HG03575 (cell line): ENCODE measurements at regions not wholly inside any gene's neighbourhood (a gene's known extent, or its start where the extent isn't known, plus 50 kb on each side); places are given as distances from the start of the nearest gene placed in this dataset.

Experiments used
- ATAC-seq: cut with Tn5 transposase; IDR thresholded peaks from one replicate; pipeline ENCODE4 v1.9.1; 2021; ENCODE audit not compliant: unreplicated experiment, insufficient number of reproducible peaks, low FRiP score; ENCODE audit errors: extremely low read depth

DNA sequence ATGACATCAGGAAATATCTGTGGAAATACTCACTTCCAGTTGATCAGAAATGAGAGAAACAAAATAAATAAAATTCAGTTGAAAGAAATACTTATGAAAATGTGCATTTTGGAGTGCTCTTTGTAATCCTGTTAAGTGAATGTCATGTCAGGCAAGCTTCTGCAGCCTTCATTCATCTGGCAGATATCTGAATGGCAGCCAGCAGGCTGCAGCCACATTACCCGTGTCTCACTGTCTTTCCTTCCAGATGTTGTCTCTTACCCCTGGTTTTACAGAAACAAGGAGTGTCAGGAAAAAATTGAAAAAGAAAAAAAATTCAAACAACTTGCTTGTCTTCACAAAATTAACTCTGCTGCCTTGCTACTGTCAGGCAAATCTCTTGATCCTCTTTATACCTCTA lies 445.0 kb upstream of the RIOK2 start:
- ATAC-seq: no peak

DNA sequence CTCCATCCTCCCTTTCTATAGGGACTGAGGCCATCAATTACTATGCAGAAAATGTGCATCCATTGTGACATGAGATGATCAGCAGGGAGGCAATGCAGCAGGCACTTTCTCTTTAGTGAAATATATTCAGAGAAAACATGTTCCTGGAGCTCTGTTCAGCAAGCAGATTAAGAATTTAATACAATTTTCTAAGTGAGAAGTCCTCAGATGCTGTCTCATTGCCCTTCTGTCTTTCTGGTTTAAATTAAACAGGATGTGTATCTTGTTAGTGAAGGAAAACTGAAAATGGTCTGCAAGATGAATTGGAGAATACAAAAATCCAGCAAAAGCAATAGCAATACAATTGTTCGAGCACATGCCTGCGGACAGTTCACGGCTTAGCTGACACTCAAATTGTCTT lies 445.8 kb upstream of the RIOK2 start:
- ATAC-seq: no peak

- ATAC-seq: no peak
These were observed 446.2 kb upstream of the RIOK2 start for GRCh38 chr5:97629276-97629675.

- no peak for ATAC-seq
These were observed 452.5 kb upstream of the RIOK2 start for GRCh38 chr5:97635553-97635952.

- no peak for ATAC-seq
These were observed 453.7 kb upstream of the RIOK2 start for GRCh38 chr5:97636766-97637165.

- ATAC-seq: no peak
These were observed 458.0 kb upstream of the RIOK2 start for GRCh38 chr5:97641081-97641480.

- no peak for ATAC-seq
These were observed 461.2 kb upstream of the RIOK2 start for GRCh38 chr5:97644206-97644605.

- ATAC-seq: no peak
These were observed 461.8 kb upstream of the RIOK2 start for GRCh38 chr5:97644896-97645295.

DNA sequence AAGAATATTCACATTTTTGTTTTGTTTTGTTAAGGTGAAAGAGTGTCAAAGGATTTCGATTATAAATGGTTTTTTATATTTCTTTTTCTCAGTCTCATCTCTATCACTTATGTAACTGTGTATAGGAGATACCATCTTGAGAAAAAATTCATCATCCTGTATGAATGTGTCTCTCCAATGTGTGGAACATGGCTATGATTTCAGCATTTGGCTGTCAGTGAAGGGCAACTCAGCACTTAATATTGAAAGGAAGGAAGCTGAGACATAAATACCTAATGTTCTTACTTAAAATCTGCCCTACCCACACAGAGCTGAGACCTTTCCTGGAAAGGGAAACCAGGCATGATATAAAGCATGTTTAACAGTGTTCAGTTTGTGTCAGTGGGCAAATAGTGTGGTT lies 474.2 kb upstream of the RIOK2 start:
- no peak for ATAC-seq

DNA sequence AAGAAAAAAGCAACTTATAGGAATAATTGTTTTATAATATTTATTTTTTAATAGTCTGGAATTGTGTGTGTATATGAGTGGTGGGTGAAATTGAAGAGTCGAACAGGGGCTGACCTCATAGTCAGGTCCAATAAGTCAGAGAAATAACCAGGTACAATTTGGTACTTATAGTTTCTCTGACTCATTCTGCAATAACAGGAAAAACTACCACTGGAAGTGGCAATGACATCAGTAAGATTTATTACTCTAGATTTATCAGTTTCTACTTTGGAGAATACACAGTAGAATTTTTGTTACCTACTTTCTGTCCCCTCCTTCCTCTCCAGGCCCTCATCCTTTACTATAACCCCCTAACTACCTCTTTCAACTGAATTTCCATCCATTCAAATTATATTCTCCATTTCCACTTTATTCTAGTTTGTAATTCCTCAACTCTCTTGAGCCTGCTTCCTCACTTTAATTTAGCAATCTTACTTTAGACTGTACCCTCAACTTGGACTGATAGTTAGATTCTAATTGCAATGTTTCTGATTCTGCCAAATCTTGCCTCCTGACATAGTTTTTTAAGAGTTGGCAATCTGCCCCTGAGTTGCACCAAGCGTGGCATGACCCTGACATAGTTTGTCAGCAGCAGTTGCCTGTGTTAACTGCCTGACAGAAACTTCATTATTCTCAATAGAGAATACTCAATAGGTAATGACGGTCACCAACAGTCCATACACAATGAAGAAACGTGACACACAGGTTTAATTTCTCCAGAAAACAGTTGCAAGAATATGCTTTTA lies 475.3 kb upstream of the RIOK2 start:
- ATAC-seq: no peak

- ATAC-seq: no peak
These were observed 483.7 kb upstream of the RIOK2 start for GRCh38 chr5:97666783-97667182.

GRCh38 chr5:97670447-97670846 lies 487.4 kb upstream of the RIOK2 start:
- no peak for ATAC-seq

GRCh38 chr5:97676608-97677007 lies 493.6 kb upstream of the RIOK2 start:
- ATAC-seq: no peak

DNA sequence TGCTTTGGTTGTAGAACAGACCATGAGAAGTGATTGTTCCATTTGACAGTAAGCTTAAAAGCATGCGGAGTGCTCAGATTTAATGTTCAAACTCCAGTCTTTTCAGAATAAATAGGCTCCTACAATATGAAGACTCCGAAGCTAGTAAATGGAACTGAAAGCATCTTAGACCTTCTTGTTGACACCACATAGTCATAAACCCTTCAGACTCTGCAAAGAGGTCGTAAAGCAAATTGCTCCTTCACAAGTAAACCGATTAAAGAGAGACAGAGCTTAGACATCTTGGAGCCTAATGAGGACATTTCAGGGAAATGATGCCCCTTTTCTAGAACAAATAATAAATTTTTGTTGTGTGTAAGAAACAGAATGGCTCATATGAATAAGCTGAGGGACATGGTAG lies 511.0 kb upstream of the RIOK2 start:
- no peak for ATAC-seq

DNA sequence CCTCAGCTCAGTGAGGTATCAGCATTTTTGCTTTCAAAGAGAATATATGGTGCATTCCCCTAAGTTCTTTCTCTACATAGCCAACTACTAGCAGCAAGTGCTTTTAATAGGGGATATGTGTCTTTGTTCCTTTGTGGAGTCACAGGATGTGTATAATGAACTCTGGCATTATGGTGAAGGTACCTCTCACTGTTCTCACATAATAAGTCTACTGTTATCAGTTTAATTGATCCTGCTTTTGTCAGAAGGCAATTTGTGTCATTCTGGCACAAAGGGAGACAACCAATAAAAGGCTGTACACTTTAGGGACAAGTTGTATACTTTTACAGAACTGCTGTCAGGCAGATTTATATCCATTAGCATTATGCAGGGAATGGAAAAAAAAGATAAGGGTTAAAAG lies 531.4 kb upstream of the RIOK2 start:
- ATAC-seq: no peak

DNA sequence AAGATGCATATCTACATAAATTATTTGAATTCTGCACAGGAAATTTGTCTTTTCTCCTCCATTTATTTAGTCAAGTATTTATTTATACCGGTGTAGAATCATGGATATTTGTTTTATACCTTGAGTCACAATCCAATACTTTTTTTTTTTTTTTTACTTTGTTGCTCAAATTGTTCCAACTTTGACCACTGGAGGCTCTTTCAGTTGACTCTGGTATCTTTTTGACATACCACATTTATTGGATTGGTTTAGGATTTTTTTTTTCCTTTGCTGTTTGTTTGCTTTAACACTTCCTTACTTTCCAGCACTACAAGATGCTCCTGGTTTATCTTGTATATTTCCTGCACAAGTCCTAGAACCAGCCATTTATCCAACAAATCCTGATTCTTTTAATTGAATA lies 543.1 kb upstream of the RIOK2 start:
- ATAC-seq: no peak

DNA sequence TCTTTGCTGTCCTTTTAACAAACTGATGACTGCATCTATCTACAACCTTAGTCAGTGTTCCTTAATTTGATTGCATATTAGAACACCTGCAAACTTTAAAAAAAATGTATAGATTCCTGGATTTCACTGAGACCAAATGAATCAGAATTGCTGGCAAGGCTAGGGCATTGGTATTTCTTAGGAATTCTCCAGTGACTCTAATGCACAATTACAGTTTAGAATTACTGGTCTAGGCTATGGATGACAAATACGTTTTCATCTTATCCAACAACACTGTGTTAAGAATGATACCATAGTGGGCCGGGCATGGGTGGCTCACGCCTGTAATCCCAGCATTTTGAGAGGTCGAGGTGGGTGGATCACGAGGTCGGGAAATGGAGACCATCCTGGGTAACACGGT lies 545.9 kb upstream of the RIOK2 start:
- no peak for ATAC-seq

DNA sequence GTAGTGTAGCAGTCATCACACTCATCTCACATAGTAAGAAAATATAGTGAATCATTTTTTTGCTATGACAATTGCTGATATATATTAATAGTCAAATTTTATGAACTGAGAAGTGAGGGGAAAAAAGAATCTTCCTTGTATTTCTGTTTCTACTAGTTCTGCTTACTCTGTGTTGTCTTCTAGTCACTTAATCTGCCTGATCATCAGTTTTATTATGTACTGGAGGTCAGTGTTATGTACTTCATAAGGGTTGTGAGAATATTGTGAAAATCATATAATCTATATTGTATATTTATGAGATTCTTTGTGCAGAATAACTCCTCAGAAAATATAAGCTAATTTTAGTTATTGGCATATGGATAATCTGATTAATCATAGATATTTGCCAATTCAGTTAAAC lies 546.9 kb upstream of the RIOK2 start:
- no peak for ATAC-seq

DNA sequence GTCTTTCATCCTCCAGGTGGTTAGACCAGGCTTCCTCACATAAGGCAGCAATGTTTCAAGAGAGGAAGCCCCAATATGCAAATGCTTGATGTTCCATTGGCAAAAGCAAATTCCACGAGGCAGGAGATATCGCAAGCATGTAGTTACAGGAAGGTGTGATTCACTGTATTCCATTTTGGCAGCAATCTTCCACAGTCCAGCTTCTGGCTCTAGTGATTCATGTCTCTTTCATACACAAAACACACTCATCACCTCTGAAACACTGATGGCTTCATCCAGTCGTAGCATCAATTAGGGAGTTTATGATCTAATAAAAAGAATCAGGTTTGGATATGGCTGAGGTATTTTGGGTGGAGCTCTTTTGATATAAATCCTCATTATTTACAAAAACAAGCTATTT lies 552.2 kb upstream of the RIOK2 start:
- ATAC-seq: no peak

- ATAC-seq: no peak
These were observed 554.6 kb upstream of the RIOK2 start for GRCh38 chr5:97737608-97738007.

DNA sequence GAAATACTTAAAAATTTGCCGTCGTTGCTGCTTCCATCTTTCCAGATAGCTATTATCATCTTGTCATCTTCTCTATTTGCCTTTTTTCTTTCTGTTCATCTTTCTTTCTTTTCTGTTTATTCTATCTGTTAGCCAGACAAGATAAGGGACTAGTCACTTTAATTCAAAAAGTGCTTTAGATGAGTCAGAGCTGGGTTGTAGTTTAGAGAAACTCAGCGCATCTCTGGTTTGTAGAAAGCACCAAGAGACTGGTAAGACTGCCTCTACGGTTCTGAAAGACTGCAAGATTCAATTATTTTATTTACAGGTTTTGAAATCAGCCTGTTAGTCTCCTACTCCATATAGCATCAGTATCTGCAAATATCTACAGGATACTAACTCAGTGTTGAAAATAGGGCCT lies 562.8 kb upstream of the RIOK2 start:
- ATAC-seq: no peak
